IPS DF 4.7 (cell line): ENCODE measurements at regions not wholly inside any gene's neighbourhood (a gene's known extent, or its start where the extent isn't known, plus 50 kb on each side); places are given as distances from the start of the nearest gene placed in this dataset.
"Not testable (repeated sequence)": the region's sequence is repeated elsewhere in the genome, so short reads cannot be mapped to it uniquely, and the experiment has no call there.

Source experiments
- DNase-seq: peaks from one replicate; pipeline ENCODE4 v3.0.0-alpha.2; 2013; ENCODE audit warnings: low spot score; ENCODE audit errors: extremely low read depth

GRCh38 chr2:156006721-156007618, 325.6 kb downstream of the NR4A2 start:
- no peak for DNase-seq

- DNase-seq = no peak
These were observed 326.4 kb downstream of the NR4A2 start for GRCh38 chr2:156005999-156006712.

GRCh38 chr2:156005531-156005930, 327.0 kb downstream of the NR4A2 start:
- DNase-seq = no peak

GRCh38 chr2:156004459-156004858, 328.1 kb downstream of the NR4A2 start:
- DNase-seq = no peak

DNA sequence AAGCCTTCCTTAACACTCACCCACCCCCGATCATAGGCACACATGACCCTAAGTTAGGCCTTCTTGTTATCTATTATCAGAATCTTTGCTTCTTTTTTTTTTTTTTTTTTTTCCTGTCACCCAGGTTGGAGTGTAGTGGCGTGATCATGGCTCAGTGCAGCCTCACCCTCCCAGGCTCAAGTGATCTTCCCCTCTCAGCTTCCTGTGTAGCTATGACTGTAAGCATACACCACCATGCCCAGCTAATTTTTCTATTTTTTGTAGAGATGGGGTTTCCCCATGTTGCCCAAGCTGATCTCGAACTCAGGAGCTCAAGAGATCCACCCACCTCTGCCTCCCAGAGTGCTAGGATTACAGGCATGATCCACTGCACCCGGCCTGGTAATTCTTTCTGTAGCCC, 328.7 kb downstream of the NR4A2 start:
- DNase-seq = no peak

- DNase-seq = no peak
These were observed 330.7 kb downstream of the NR4A2 start for GRCh38 chr2:156001851-156002250.

GRCh38 chr2:155997538-155997937, 335.0 kb downstream of the NR4A2 start:
- DNase-seq = no peak

DNA sequence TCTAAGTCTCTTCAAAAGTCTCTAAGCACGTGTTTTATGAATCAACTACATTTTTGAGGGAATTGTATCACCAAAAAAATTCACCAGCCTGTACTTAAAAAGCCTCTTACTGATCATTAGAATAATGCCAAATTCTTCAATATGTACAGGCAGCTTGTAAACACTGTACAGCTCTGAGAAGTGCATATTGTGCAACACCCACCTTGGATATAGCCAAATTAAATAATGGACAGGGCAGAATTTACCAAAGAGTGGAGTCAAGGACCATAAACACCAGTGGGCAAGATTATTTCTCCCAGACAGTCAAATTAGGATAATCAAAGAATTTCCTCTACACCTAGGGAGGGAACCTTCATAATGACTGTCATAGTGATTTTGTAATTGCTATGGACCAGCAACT, 338.2 kb downstream of the NR4A2 start:
- no peak for DNase-seq

- DNase-seq = no peak
These were observed 348.7 kb downstream of the NR4A2 start for GRCh38 chr2:155983845-155984244.

DNA sequence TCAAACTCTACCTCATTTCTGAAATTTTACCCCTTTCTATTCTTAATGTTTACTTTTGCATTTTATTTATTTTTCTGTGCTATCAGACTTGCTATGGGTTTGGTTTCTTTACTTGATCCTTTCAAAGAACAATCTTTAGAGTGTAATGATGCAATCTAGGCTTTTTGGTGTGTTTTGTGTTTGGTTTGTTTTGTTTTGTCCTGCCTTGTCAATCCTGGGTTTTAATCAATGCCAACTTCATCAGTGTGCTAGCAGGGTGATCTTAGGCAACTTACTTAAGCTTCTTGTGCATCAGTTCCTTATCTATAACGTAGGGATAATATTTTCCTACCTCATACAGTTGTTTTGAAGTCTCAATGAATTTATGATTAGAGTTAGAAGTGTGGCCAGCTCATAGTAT, 350.4 kb downstream of the NR4A2 start:
- no peak for DNase-seq

DNA sequence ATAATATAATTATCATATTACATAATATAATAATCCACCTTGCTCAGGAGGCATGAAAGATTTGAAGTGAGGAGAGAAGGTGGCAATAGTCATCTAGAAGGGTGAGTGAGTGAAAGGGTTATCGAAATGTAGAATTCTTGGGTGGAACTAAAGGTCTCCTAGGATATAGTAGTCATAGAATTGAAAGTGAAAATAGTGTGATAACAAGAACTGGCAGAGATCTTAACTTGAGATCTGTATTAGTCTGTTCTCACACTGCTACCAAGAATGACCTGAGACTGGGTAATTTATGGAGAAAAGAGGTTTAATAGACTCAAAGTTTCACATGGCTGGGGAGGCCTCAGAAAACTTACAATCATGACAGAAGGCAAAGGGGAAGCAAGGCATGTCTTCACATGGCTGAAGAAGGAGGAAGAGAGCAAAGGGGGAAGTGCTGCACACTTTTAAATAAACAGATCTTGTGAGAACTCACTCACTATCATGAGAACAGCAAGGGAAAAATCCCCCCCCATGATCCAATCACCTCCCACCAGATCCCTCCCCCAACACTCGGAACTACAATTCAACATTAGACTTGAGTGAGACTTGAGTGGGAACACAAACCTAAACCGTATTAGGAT, 351.5 kb downstream of the NR4A2 start:
- DNase-seq = no peak

DNA sequence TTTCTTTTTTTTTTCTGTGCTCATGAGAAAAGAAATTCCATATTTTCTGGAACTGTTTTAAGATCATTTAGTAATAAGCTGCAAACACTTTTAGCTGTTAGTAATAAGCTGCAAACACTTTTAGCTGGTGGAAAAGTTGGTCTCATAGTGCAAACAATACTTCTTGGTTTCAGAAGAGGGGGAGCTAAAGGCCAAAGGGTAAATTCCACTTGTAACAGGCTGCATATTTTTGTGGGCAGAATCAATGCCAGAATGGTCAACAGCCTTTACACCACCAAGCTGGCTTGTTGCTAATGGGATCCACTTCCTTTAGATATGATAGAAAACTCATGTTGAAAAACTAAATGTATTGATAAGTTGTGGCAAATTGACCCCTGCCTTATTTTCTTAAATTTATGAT, 356.8 kb downstream of the NR4A2 start:
- DNase-seq = no peak

GRCh38 chr2:155972916-155973315, 359.6 kb downstream of the NR4A2 start:
- no peak for DNase-seq

DNA sequence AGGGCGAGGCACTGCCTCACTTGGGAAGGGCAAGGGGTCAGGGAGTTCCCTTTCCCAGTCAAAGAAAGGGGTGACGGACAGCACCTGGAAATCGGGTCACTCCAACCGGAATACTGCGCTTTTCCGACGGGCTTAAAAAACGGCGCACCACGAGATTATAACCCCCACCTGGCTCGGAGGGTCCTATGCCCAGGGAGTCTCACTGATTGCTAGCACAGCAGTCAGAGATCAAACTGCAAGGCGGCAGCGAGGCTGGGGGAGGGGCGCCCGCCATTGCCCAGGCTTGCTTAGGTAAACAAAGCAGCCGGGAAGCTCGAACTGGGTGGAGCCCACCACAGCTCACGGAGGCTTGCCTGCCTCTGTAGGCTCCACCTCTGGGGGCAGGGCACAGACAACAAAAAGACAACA, 366.5 kb downstream of the NR4A2 start:
- not testable (repeated sequence) for DNase-seq

GRCh38 chr2:155965415-155966063, 367.0 kb downstream of the NR4A2 start:
- no peak for DNase-seq

DNA sequence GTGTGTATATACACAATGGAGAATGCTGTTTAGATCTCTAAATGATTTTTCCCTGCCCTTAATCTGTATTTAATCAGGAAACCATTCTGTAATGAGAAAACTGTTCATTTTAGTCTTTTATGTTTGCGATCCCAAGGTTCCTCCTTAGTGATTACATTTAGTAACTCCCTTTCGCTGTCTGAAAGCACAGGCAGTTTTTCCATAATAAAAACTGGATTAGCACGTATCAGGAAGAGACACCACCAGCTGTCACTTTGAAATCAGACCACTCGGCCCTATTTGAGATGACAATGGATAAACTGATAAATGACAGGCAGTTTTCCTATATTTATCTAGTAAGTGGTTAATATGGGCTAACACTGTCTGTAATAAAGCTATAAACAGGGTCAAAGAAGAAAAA, 370.9 kb downstream of the NR4A2 start:
- DNase-seq = no peak

DNA sequence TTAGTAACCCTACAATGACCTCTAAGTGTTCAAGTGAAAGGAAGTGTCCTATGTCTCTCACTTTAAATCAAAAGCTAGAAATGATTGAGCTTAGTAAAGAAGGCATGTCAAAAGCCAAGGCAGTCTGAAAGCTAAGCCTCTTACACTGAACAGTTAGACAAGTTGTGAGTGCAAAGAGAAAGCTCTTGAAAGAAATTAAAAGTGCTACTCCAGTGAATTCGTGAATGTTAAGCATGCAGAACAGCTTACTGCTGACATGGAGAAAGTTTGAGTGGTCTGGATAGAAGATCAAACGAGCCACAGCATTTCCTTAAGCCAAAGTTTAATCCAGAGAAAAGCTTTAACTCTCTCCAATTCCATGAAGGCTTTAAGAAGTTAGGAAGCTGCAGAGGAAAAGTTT, 373.7 kb downstream of the NR4A2 start:
- no peak for DNase-seq

DNA sequence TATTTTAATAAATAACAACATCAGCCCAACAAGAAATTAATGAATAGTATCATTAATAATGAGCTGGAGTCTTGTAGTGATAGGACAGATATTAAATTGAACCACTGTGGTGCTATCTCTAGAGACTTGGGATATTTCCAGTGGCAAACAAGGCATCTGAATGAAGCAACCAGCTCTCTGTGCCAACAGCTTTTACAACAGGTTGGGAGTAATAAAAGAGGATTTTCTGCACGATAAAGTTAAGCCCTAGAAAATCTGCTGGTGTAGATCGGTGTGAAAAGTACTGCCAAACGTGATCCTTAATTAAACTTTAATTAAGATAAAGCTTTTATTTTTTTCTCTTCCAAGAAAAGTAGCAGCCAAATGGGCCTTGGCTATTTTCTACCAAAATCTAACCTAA, 385.5 kb downstream of the NR4A2 start:
- DNase-seq = no peak

DNA sequence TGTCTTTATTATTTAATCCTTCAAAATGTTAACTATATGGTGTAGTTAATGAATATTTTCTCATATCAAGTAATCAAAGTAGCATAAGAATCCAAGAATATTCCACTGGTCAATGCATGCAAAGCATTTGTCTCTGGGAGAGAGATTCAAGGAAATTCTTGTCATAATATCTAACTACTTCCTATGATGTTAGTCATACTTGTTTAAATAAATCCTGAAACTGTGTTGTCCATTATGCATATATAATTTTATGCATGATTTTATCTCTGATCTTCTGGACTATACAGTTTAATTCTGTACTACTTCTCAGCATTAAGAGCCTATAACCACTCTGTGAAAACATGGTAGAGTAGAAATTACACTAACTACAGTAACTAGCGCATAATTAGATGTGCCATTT, 388.3 kb downstream of the NR4A2 start:
- DNase-seq = no peak

GRCh38 chr2:155930312-155930711, 402.2 kb downstream of the NR4A2 start:
- no peak for DNase-seq

DNA sequence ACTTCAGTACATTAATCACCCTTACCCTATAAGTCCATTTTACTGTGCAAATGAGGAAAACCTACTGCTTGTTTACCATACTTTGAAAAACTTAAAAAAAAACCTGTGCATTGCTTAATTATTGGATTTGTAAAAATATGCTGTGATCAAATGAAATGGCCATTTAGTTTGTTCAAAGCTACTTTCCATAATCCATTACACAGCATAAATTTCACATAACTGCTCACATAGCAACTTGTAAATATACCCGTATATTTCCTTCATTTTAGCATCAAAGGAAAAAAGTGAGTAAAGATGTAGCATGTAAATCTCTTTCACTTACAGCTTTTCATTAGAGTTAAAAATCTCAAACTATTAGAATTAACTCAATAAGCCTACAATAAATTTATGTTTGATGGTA, 415.1 kb downstream of the NR4A2 start:
- no peak for DNase-seq

DNA sequence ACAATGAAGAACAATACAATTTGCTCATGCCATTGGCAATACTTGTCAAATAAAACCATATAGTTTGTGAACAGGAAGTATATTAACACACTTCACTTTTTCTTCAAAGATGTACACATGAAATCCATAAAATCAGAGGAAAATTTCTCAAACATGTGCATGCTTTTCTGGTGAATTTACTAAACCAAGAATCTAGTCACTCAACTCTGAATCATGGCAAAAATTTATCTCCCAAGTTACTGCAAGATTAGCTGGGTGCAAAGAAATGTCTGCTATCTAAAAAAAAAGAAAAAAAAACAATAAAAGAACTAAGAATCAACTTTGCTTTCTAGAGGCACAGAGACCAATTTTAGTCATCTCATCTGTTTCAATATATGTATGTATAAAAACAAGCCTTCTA, 419.2 kb downstream of the NR4A2 start:
- no peak for DNase-seq
